Right atrium auricular region (tissue), 2 donors: ENCODE measurements at regions not wholly inside any gene's neighbourhood (a gene's known extent, or its start where the extent isn't known, plus 50 kb on each side); places are given as distances from the start of the nearest gene placed in this dataset.

ENCODE experiments used
- DNase-seq: peaks from one replicate; pipeline ENCODE4 v3.0.0-alpha.2; 2019; ENCODE audit warnings: low spot score
- H3K27ac ChIP-seq, 2 donors: fragments of 200-600 bp; sonication (generic); 1 replicate in 1 of 2; 2 replicates in 1 of 2; pipeline ENCODE4 v1.5.1; 2016 to 2019
- H3K27me3 ChIP-seq, 2 donors: fragments of 200-600 bp; sonication (generic); one replicate each; pipeline versions ENCODE4 v1.5.1 to v1.6.0; 2017 to 2019
- H3K36me3 ChIP-seq: fragments of 200-600 bp; sonication (generic); one replicate; pipeline ENCODE4 v1.5.1; 2016
- H3K4me1 ChIP-seq, 2 donors: fragments of 200-600 bp; sonication (generic); one replicate each; pipeline versions ENCODE4 v1.5.1 to v1.6.0; 2017 to 2019
- H3K4me3 ChIP-seq, 2 donors: fragments of 200-600 bp; sonication (generic); 1 replicate in 1 of 2; 2 replicates in 1 of 2; pipeline ENCODE4 v1.5.1; 2017 to 2019; ENCODE audit warnings: mild to moderate bottlenecking in 1 of 2, moderate library complexity in 1 of 2
- H3K9me3 ChIP-seq, 2 donors: fragments of 200-600 bp; sonication (generic); one replicate each; pipeline ENCODE4 v1.5.1; 2019
- TF ChIP-seq, protein P1 (sequence below), 2 donors: fragments of 200-600 bp; sonication (generic); IDR thresholded peaks; one replicate each; pipeline ENCODE4 v1.5.1; 2019; ENCODE audit warnings: antibody characterized with exemption in 2 of 2

DNA sequence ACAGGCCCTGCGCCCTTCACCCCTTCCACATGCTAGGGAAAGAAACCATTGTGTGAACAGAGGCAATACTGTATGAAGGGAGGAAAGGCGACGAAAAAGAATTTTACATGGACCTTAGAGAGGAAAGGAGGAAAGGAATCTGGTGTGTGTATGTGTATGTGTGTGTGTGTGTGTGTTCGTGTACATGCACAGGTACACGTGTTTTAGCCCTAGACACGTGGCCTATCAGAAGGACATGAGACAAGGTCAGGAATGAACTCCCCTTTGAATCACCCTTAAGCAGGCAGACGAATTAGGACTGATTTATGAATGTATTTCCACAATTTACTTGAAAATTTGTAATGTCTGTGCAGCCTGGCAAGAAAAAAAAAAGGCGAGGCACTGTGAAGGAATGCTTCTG lies 276.0 kb downstream of the ZNF516 start:
- TF ChIP-seq, protein P1, sequence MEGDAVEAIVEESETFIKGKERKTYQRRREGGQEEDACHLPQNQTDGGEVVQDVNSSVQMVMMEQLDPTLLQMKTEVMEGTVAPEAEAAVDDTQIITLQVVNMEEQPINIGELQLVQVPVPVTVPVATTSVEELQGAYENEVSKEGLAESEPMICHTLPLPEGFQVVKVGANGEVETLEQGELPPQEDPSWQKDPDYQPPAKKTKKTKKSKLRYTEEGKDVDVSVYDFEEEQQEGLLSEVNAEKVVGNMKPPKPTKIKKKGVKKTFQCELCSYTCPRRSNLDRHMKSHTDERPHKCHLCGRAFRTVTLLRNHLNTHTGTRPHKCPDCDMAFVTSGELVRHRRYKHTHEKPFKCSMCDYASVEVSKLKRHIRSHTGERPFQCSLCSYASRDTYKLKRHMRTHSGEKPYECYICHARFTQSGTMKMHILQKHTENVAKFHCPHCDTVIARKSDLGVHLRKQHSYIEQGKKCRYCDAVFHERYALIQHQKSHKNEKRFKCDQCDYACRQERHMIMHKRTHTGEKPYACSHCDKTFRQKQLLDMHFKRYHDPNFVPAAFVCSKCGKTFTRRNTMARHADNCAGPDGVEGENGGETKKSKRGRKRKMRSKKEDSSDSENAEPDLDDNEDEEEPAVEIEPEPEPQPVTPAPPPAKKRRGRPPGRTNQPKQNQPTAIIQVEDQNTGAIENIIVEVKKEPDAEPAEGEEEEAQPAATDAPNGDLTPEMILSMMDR (IDR thresholded peaks at IDR 0.05): no peak
- H3K9me3 ChIP-seq: peaks cover 0 to 5% of the 10 kb centered on the region in 2 donors
- no peak for DNase-seq
- H3K4me3 ChIP-seq: no peak overlapping the region
- no peaks in the 10 kb centered on the region for H3K36me3 ChIP-seq
- no peaks in the 10 kb centered on the region for H3K4me1 ChIP-seq
- no peak overlapping the region for H3K27ac ChIP-seq
- no peaks in the 10 kb centered on the region for H3K27me3 ChIP-seq

DNA sequence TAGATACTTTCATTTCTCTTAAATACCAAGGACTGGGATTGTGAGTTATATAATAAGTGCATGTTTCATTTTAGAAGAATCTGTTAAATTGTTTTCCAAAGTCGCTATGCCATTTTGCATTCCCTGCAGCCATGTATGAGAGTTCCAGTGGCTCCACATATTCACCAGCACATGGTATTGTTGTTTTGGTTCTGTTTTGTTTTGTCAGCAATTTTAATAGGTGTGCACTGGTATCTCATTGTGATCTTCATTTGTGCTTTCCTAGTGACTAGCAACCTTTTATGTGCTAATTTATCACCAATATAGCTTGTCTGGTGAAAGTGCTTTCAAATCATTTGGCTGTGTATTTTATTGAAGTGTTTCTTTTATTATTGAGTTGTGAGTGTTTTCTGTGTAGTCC lies 278.9 kb downstream of the ZNF516 start:
- no peaks in the 10 kb centered on the region for H3K36me3 ChIP-seq
- no peak for DNase-seq
- H3K4me3 ChIP-seq: no peak overlapping the region
- TF ChIP-seq, protein P1 (IDR thresholded peaks at IDR 0.05): no peak
- no peak overlapping the region for H3K27ac ChIP-seq
- no peaks in the 10 kb centered on the region for H3K4me1 ChIP-seq
- H3K27me3 ChIP-seq: no peaks in the 10 kb centered on the region
- peaks cover 0 to 5% of the 10 kb centered on the region in 2 donors for H3K9me3 ChIP-seq

DNA sequence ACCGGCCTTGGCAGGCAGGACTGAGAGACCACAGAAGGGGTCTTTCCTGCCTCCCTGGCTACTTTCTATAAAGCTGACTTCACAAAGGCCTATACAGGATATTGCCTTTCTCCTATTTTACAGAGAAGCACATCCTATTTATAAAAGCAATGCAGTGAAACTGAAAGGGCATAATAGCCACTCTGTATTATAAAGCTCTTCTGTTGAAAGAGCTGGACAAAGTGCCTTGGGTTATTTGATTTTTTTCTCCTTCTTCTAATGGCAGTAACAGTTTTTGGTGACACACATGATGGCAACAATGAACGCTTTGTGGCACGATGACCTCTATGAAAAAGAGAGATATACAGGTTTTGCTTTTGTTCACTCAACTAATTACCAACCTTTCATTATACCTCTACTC lies 281.1 kb downstream of the ZNF516 start:
- peaks cover 0 to 5% of the 10 kb centered on the region in 2 donors for H3K9me3 ChIP-seq
- H3K27me3 ChIP-seq: no peaks in the 10 kb centered on the region
- TF ChIP-seq, protein P1 (IDR thresholded peaks at IDR 0.05): no peak
- H3K27ac ChIP-seq: no peak overlapping the region
- no peaks in the 10 kb centered on the region for H3K36me3 ChIP-seq
- no peak for DNase-seq
- H3K4me1 ChIP-seq: no peaks in the 10 kb centered on the region
- no peak overlapping the region for H3K4me3 ChIP-seq

DNA sequence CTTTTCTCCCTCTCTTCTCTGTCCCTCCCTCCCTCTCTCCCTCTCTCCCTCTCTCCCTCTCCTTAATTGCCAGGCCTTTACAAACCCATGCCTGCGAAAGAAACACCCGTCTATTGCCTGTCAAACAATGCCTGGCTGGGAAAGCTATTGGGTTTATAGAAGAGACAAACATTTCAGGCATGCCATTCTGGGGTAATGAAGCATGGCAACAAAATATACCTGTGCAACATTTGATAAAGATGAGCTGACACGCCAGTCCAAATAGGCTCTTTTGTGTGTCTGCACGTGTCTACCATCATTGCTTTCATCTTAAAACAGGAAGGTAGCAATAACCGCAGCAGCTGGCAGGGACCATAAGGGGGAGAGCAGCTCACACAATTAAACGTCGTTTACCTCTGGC lies 282.1 kb downstream of the ZNF516 start:
- H3K4me1 ChIP-seq: no peaks in the 10 kb centered on the region
- no peak for DNase-seq
- no peak overlapping the region for H3K4me3 ChIP-seq
- H3K9me3 ChIP-seq: peaks cover 0 to 5% of the 10 kb centered on the region in 2 donors
- H3K36me3 ChIP-seq: no peaks in the 10 kb centered on the region
- H3K27me3 ChIP-seq: no peaks in the 10 kb centered on the region
- H3K27ac ChIP-seq: no peak overlapping the region
- TF ChIP-seq, protein P1 (IDR thresholded peaks at IDR 0.05): no peak

DNA sequence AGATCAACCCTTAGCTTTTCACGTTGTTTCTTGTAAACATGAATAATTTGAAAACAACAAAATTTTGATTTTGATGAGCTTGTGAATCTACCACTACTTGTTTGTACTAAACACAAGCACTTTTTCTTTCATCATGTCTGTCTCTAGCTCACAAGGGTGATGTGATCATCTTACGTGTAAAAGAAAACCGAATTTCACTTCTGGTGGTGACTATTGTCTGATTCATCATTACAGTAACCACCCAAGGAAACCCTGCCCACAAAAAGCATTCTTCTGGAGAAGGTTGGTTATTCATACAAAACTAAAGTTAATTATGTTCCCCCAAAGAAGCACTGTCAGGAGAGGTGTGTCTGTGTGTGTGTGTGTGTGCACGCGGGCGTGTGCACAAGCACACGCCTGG lies 285.4 kb downstream of the ZNF516 start:
- no peaks in the 10 kb centered on the region for H3K36me3 ChIP-seq
- H3K27me3 ChIP-seq: no peaks in the 10 kb centered on the region
- H3K4me1 ChIP-seq: no peaks in the 10 kb centered on the region
- no peak for DNase-seq
- no peaks in the 10 kb centered on the region for H3K9me3 ChIP-seq
- TF ChIP-seq, protein P1 (IDR thresholded peaks at IDR 0.05): no peak
- no peak overlapping the region for H3K4me3 ChIP-seq
- H3K27ac ChIP-seq: no peak overlapping the region

DNA sequence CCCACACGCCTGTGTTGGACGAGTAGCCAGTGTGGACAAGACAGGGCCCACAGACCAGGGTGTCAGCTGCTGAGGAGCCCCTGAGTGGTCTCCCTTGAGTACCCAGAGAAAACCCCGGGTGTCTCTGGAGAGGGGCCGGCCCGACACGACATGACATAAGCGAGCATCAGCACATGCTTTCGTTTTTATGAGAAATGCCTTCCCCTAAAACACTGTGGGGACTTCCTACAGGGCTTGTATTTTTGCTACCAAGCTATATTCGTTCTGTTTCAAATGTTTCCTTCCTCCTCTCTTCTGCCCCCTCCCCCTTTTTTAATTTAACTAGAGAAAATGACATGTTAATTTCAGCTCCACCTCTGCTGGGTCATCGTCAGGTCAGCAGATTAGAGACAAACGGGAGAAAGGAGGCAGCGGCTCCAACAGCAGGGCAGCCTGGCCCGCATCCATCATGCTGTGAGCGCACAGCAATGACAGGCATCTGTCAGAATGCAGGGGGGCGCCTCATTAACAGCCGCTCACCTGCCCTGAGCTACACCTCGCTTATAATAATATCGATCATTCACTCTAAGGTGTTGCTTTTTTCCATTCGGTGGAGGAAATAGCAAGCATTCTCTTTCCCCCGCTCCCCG lies 286.2 kb downstream of the ZNF516 start:
- Histone ChIP-seq H3K4me3 (peak overlapping the region; percentile 5 to 27), H3K9me3 (no peaks in the 10 kb centered on the region), H3K27me3 (no peaks in the 10 kb centered on the region), H3K4me1 (no peaks in the 10 kb centered on the region), H3K36me3 (no peaks in the 10 kb centered on the region), H3K27ac (no peak overlapping the region)
- TF ChIP-seq, protein P1 (IDR thresholded peaks at IDR 0.05): no peak
- no peak for DNase-seq
